ENCODE measurements at regions not wholly inside any gene's neighbourhood (a gene's known extent, or its start where the extent isn't known, plus 50 kb on each side); places are given as distances from the start of the nearest gene placed in this dataset.

DNA sequence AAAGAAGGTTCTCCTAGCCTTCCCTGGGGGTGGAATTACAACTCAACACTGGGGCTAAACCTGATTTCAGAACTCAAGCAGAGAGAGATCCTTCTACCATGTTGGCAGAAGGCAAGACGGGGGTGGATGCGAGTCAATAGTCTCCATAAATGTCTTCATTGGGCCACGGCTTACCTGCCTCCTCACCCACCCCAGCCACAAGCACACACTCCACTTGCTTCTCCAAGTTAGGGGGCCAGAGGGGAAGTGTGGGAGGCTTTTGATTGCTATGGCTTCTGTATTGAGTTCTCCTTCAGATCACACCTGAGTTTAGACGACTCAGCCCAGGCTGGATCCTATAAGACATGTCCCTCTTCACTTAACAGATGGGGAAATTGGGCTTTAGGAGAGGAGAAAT is 178.9 kb downstream of the UACA start:
- TF ChIP-seq, protein P1, sequence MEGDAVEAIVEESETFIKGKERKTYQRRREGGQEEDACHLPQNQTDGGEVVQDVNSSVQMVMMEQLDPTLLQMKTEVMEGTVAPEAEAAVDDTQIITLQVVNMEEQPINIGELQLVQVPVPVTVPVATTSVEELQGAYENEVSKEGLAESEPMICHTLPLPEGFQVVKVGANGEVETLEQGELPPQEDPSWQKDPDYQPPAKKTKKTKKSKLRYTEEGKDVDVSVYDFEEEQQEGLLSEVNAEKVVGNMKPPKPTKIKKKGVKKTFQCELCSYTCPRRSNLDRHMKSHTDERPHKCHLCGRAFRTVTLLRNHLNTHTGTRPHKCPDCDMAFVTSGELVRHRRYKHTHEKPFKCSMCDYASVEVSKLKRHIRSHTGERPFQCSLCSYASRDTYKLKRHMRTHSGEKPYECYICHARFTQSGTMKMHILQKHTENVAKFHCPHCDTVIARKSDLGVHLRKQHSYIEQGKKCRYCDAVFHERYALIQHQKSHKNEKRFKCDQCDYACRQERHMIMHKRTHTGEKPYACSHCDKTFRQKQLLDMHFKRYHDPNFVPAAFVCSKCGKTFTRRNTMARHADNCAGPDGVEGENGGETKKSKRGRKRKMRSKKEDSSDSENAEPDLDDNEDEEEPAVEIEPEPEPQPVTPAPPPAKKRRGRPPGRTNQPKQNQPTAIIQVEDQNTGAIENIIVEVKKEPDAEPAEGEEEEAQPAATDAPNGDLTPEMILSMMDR (IDR thresholded peaks at IDR 0.05): no peak
- no peak for TF ChIP-seq POLR2A (IDR thresholded peaks at IDR 0.05)
- TF ChIP-seq POLR2AphosphoS5 (IDR thresholded peaks at IDR 0.05; ENCODE audit: insufficient read depth in 1 of 2, low read depth in 1 of 2): no peak
